Endodermal cell (in vitro differentiated cells): ENCODE measurements at regions not wholly inside any gene's neighbourhood (a gene's known extent, or its start where the extent isn't known, plus 50 kb on each side); places are given as distances from the start of the nearest gene placed in this dataset.
"Not testable (repeated sequence)": the region's sequence is repeated elsewhere in the genome, so short reads cannot be mapped to it uniquely, and the experiment has no call there.

ENCODE experiments used
- DNase-seq: peaks from one replicate; pipeline ENCODE4 v3.0.0-alpha.2; 2017
- H3K27ac ChIP-seq: 2 replicates; pipeline ENCODE4 v1.5.1; 2013; ENCODE audit warnings: mild to moderate bottlenecking, low read depth, low read length, moderate library complexity
- H3K27me3 ChIP-seq: 2 replicates; pipeline ENCODE4 v1.6.1; 2013; ENCODE audit warnings: mild to moderate bottlenecking, low read length, moderate library complexity; ENCODE audit not compliant: insufficient read depth, control insufficient read depth, poor library complexity, severe bottlenecking
- H3K36me3 ChIP-seq: 2 replicates; pipeline ENCODE4 v1.7.0; 2013; ENCODE audit warnings: mild to moderate bottlenecking, low read length, moderate library complexity; ENCODE audit not compliant: control insufficient read depth, insufficient read depth
- H3K4me1 ChIP-seq: one replicate; pipeline ENCODE4 v1.7.0; 2013; ENCODE audit warnings: low read length; ENCODE audit not compliant: control insufficient read depth, insufficient read depth
- H3K4me3 ChIP-seq: 2 replicates; pipeline ENCODE4 v1.5.1; 2013; ENCODE audit warnings: mild to moderate bottlenecking, low read length, moderate library complexity
- H3K9ac ChIP-seq: 2 replicates; pipeline ENCODE4 v1.6.1; 2013; ENCODE audit warnings: mild to moderate bottlenecking, low read length, moderate library complexity; ENCODE audit not compliant: poor library complexity, severe bottlenecking; ENCODE audit errors: extremely low read depth
- H3K9me3 ChIP-seq: 2 replicates; pipeline ENCODE4 v1.6.1; 2013; ENCODE audit warnings: mild to moderate bottlenecking, low read length, moderate library complexity; ENCODE audit not compliant: control insufficient read depth
- H3K27ac Mint-ChIP-seq: 2 replicates; pipeline ENCODE4 v1.8.0; 2020; ENCODE audit warnings: mixed read lengths
- H3K27me3 Mint-ChIP-seq: 2 replicates; pipeline ENCODE4 v1.8.0; 2021; ENCODE audit warnings: mild to moderate bottlenecking, mixed read lengths; ENCODE audit not compliant: insufficient read depth
- H3K36me3 Mint-ChIP-seq: 2 replicates; pipeline ENCODE4 v1.8.0; 2020; ENCODE audit warnings: low read depth, mixed read lengths
- H3K4me1 Mint-ChIP-seq: 2 replicates; pipeline ENCODE4 v1.8.0; 2020; ENCODE audit warnings: mixed read lengths
- H3K4me3 Mint-ChIP-seq: 2 replicates; pipeline ENCODE4 v1.8.0; 2020; ENCODE audit warnings: mild to moderate bottlenecking, moderate library complexity, mixed read lengths
- H3K9me3 Mint-ChIP-seq: 2 replicates; pipeline ENCODE4 v1.8.0; 2020; ENCODE audit warnings: mild to moderate bottlenecking, mixed read lengths
- WGBS, 2 experiments: methylation state at CpG; one replicate each; pipeline versions ENCODE4 v1.1.5 to v1.1.7; 2013; ENCODE audit warnings: missing lambda C conversion rate in 2 of 2, mixed read lengths in 1 of 2; ENCODE audit not compliant: insufficient coverage in 1 of 2, insufficient read length in 1 of 2; 5-methylcytosine and 5-hydroxymethylcytosine counted together
- TF ChIP-seq, protein P1 (sequence below): fragments of 200-600 bp; sonication (generic); conservative IDR thresholded peaks from 2 replicates; pipeline ENCODE4 v1.5.0; 2021; ENCODE audit warnings: antibody characterized with exemption, mild to moderate bottlenecking

DNA sequence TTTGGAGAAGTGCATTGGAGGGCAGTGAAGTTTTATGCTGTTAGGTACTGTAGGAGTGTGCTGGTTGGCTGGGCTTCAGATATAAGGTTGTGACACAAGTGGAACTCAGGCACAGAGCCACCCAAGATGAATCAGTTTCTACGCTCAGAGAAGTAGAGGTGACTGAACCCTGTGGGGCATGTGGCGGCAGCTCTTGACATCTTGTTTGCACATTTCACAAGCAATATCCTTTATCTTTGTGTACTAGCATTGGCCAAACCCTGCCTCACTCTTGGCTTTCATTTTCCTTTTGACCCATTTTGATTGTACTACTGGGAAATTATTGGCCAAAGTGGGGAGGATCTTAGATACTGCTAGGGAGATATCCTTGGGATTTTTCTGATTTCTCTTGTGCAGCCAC, 110.0 kb downstream of the PSAT1 start:
- Mint-ChIP-seq H3K4me3 (no peak overlapping the region), H3K27me3 (no peaks in the 10 kb centered on the region), H3K27ac (no peak overlapping the region), H3K9me3 (peaks cover 11% of the 10 kb centered on the region), H3K4me1 (peaks cover 17% of the 10 kb centered on the region), H3K36me3 (peaks cover 5% of the 10 kb centered on the region)
- no peak overlapping the region for H3K4me3 ChIP-seq
- TF ChIP-seq, protein P1, sequence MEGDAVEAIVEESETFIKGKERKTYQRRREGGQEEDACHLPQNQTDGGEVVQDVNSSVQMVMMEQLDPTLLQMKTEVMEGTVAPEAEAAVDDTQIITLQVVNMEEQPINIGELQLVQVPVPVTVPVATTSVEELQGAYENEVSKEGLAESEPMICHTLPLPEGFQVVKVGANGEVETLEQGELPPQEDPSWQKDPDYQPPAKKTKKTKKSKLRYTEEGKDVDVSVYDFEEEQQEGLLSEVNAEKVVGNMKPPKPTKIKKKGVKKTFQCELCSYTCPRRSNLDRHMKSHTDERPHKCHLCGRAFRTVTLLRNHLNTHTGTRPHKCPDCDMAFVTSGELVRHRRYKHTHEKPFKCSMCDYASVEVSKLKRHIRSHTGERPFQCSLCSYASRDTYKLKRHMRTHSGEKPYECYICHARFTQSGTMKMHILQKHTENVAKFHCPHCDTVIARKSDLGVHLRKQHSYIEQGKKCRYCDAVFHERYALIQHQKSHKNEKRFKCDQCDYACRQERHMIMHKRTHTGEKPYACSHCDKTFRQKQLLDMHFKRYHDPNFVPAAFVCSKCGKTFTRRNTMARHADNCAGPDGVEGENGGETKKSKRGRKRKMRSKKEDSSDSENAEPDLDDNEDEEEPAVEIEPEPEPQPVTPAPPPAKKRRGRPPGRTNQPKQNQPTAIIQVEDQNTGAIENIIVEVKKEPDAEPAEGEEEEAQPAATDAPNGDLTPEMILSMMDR: no peak
- no peaks in the 10 kb centered on the region for H3K4me1 ChIP-seq
- 66 to 88% methylated on average over 2 of the region's 2 CpGs for WGBS, 2 experiments
- DNase-seq: no peak
- H3K9ac ChIP-seq: no peak overlapping the region
- H3K36me3 ChIP-seq: no peaks in the 10 kb centered on the region
- H3K9me3 ChIP-seq: no peaks in the 10 kb centered on the region
- H3K27me3 ChIP-seq: no peaks in the 10 kb centered on the region
- H3K27ac ChIP-seq: no peak overlapping the region

DNA sequence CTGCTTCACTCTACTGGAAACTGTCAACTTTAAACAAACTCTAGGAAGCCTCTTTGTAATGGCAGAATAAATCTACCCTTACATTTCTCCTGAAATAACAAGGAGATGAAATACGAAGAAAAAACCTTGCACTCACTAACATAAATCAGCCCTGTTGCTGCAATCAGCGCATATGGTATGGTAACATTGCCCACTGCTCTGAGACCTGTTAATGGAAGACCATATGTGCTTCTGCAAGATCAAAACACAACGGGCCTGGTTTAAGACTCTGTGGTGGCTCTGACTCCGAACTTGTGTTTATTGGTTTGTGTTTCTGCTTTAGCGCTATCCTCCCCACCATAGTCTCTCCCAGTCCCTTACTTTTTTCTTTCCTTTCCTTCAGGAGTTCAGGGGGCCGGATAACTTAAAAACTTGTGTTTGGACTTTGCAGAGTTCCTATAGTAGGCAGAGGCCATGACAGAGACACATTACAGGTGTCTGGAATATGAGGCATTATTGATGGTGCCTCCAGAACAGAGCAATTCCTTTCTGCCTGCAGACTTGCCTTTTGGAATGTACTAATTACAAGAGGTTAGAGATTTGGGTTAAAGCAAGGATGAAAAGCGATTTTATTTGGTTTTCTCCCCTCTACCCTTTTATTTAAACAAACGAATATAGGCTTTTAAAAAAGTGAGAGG, 110.8 kb downstream of the PSAT1 start:
- Mint-ChIP-seq H3K9me3 (peaks cover 11% of the 10 kb centered on the region), H3K4me1 (peaks cover 17% of the 10 kb centered on the region), H3K36me3 (peaks cover 5% of the 10 kb centered on the region), H3K27me3 (no peaks in the 10 kb centered on the region), H3K4me3 (no peak overlapping the region), H3K27ac (no peak overlapping the region)
- no peaks in the 10 kb centered on the region for H3K36me3 ChIP-seq
- no peaks in the 10 kb centered on the region for H3K27me3 ChIP-seq
- no peak overlapping the region for H3K4me3 ChIP-seq
- no peaks in the 10 kb centered on the region for H3K4me1 ChIP-seq
- no peak for DNase-seq
- TF ChIP-seq, protein P1: no peak
- 93 to 100% methylated on average over 2 to 8 of the region's 8 CpGs for WGBS, 2 experiments
- H3K9ac ChIP-seq: no peak overlapping the region
- no peak overlapping the region for H3K27ac ChIP-seq
- H3K9me3 ChIP-seq: no peaks in the 10 kb centered on the region

DNA sequence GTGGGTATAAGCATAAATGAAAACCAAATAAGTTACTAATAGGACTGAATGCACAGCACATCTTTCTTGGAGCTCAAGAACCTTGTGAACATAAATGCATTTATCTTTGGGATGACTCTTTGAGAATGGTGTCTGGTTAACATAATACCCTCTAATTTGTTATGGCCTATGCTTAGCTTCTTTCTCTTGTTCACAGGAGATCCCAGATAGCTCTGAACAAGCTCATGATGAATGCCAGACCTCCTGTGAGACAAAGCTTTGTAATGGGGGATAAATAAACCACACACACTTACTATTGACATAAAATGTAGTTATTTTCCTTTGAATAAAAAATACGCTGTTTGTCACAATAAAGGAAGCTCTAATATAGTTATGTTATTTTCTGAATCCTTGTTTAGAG, 111.5 kb downstream of the PSAT1 start:
- Histone ChIP-seq H3K27me3 (no peaks in the 10 kb centered on the region), H3K9me3 (no peaks in the 10 kb centered on the region), H3K27ac (no peak overlapping the region), H3K4me1 (no peaks in the 10 kb centered on the region), H3K36me3 (no peaks in the 10 kb centered on the region), H3K9ac (no peak overlapping the region), H3K4me3 (no peak overlapping the region)
- no peak overlapping the region for H3K27ac Mint-ChIP-seq
- peaks cover 11% of the 10 kb centered on the region for H3K9me3 Mint-ChIP-seq
- 91% methylated on average over 1 of the region's 1 CpG; no CpG with 5 or more reads in 1 of the 2 experiments for WGBS, 2 experiments
- peaks cover 5% of the 10 kb centered on the region for H3K36me3 Mint-ChIP-seq
- DNase-seq: no peak
- H3K27me3 Mint-ChIP-seq: no peaks in the 10 kb centered on the region
- no peak overlapping the region for H3K4me3 Mint-ChIP-seq
- peaks cover 17% of the 10 kb centered on the region for H3K4me1 Mint-ChIP-seq
- TF ChIP-seq, protein P1: no peak

DNA sequence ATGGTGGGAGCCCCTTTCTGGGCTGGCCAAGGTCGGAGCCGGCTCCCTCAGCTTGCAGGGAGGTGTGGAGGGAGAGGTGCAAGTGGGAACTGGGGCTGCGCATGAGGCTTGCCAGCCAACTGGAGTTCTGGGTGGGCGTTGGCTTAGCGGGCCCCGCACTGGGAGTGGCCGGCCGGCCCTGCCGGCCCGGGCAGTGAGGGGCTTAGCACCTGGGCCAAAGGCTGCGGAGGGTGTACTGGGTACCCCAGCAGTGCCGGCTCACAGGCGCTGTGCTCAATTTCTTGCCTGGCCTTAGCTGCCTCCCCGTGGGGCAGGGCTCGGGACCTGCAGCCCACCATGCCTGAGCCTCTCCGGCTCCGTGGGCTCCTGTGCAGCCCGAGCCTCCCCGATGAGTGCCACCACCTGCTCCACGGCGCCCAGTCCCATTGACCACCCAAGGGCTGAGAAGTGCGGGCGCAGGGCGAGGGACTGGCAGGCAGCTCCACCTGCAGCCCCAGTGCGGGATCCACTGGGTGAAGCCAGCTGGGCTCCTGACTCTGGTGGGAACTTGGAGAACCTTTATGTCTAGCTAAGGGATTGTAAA, 113.1 kb downstream of the PSAT1 start:
- not testable (repeated sequence) for H3K4me3 ChIP-seq, H3K4me3 Mint-ChIP-seq, H3K27me3 Mint-ChIP-seq, H3K9ac ChIP-seq, H3K4me1 ChIP-seq, H3K36me3 Mint-ChIP-seq, H3K9me3 ChIP-seq, H3K27ac Mint-ChIP-seq, H3K27ac ChIP-seq, DNase-seq, H3K36me3 ChIP-seq, H3K27me3 ChIP-seq
- Mint-ChIP-seq H3K9me3 (peaks cover 11% of the 10 kb centered on the region), H3K4me1 (peaks cover 17% of the 10 kb centered on the region)
- WGBS, 2 experiments: 95 to 100% methylated on average over 13 to 25 of the region's 25 CpGs
